ENCODE measurements at regions not wholly inside any gene's neighbourhood (a gene's known extent, or its start where the extent isn't known, plus 50 kb on each side); places are given as distances from the start of the nearest gene placed in this dataset.

- TF ChIP-seq EZH2phosphoT487 (conservative IDR thresholded peaks at IDR 0.05; ENCODE audit: low read length): no peak
- no peak for TF ChIP-seq CTCF (IDR thresholded peaks at IDR 0.05; ENCODE audit: insufficient read depth, low read length, poor library complexity, severe bottlenecking)
- Histone ChIP-seq H3K4me2 (ENCODE audit: low read depth, low read length, poor library complexity, severe bottlenecking) (no peak overlapping the region), H3K36me3 (ENCODE audit: low read length) (no peaks in the 10 kb centered on the region), H3K9me3 (ENCODE audit: insufficient read depth, low read length) (no peaks in the 10 kb centered on the region), H3K27ac (ENCODE audit: low read depth, low read length) (no peak overlapping the region), H3K27me3 (ENCODE audit: low read length) (no peaks in the 10 kb centered on the region), H3K9ac (ENCODE audit: low read length) (no peak overlapping the region), H4K20me1 (ENCODE audit: low read depth, low read length) (no peaks in the 10 kb centered on the region), H3F3A (ENCODE audit: insufficient read depth) (no peaks in the 10 kb centered on the region), H3K9me2 (replicated peaks; ENCODE audit: insufficient read depth, low read length) (no peaks in the 10 kb centered on the region), H3K79me2 (ENCODE audit: insufficient read depth, low read length) (no peaks in the 10 kb centered on the region), H2AFZ (ENCODE audit: low read depth, low read length, severe bottlenecking) (no peak overlapping the region), H3K4me3 (ENCODE audit: insufficient read depth, low read length, poor library complexity, severe bottlenecking) (no peak overlapping the region)
Observed at GRCh38 chr2:129883121-129883520, 96.3 kb upstream of the RAB6C start.

DNA sequence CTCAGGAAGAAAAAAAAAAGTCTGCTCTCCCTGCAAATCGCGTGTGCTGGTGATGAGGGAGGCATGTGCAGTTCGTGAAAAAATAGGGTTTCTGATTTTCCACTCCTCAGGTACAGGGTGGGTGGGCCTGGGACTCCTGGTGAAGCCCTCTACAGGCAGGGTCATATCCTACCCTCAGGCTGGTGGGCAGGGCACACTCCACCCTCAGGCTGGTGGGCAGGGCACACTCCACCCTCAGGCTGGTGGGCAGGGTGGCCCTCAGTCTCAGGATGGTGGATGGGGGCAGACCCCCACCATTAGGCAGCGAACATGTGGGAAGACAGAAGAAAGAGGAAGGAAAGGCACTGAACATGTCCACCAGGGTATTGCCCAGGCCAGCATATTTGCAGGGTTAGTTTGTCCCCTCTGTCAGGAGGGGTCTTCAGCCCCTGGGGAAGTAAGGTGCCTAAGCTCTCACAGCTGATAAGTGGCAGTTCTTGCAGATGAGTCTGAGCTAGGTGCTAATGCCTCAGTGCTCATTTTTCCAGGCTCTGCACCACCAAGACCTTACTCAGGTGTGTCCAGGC lies 95.2 kb upstream of the RAB6C start:
- H3K27ac ChIP-seq (ENCODE audit: low read depth, low read length): no peak overlapping the region
- no peak overlapping the region for H2AFZ ChIP-seq (ENCODE audit: low read depth, low read length, severe bottlenecking)
- TF ChIP-seq EZH2phosphoT487 (conservative IDR thresholded peaks at IDR 0.05; ENCODE audit: low read length) (no peak), CTCF (IDR thresholded peaks at IDR 0.05; ENCODE audit: insufficient read depth, low read length, poor library complexity, severe bottlenecking) (no peak)
- no peak overlapping the region for H3K4me2 ChIP-seq (ENCODE audit: low read depth, low read length, poor library complexity, severe bottlenecking)
- H3K79me2 ChIP-seq (ENCODE audit: insufficient read depth, low read length): no peaks in the 10 kb centered on the region
- no peaks in the 10 kb centered on the region for H3K36me3 ChIP-seq (ENCODE audit: low read length)
- H3F3A ChIP-seq (ENCODE audit: insufficient read depth): no peaks in the 10 kb centered on the region
- H3K27me3 ChIP-seq (ENCODE audit: low read length): no peaks in the 10 kb centered on the region
- H3K4me3 ChIP-seq (ENCODE audit: insufficient read depth, low read length, poor library complexity, severe bottlenecking): no peak overlapping the region
- no peak overlapping the region for H3K9ac ChIP-seq (ENCODE audit: low read length)
- no peaks in the 10 kb centered on the region for H3K9me3 ChIP-seq (ENCODE audit: insufficient read depth, low read length)
- no peaks in the 10 kb centered on the region for H4K20me1 ChIP-seq (ENCODE audit: low read depth, low read length)
- no peaks in the 10 kb centered on the region for H3K9me2 ChIP-seq (replicated peaks; ENCODE audit: insufficient read depth, low read length)

DNA sequence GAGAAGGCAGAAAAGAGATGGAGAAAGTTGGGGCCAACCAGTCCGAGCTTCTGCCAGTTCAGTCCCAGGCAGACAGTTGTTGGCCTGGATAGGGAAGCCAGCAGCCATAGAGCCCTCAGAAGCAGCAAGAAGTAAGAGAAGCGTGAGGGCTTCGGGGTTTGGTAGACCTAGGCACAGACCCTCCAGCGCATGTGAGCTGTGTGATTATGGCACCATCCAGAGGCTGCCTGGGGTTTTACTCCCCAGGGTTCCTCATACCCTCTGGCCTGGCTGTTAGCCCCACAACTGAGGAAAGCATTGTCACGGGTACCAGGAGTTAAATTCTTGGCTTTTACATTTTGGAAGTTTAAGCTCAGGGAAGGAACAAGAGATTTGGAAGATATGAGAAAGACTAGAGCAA lies 93.7 kb upstream of the RAB6C start:
- no peak for TF ChIP-seq EZH2phosphoT487 (conservative IDR thresholded peaks at IDR 0.05; ENCODE audit: low read length)
- no peak for TF ChIP-seq CTCF (IDR thresholded peaks at IDR 0.05; ENCODE audit: insufficient read depth, low read length, poor library complexity, severe bottlenecking)
- Histone ChIP-seq H3F3A (ENCODE audit: insufficient read depth) (no peaks in the 10 kb centered on the region), H3K36me3 (ENCODE audit: low read length) (no peaks in the 10 kb centered on the region), H4K20me1 (ENCODE audit: low read depth, low read length) (no peaks in the 10 kb centered on the region), H3K9me2 (replicated peaks; ENCODE audit: insufficient read depth, low read length) (no peaks in the 10 kb centered on the region), H3K4me3 (ENCODE audit: insufficient read depth, low read length, poor library complexity, severe bottlenecking) (no peak overlapping the region), H3K9me3 (ENCODE audit: insufficient read depth, low read length) (no peaks in the 10 kb centered on the region), H2AFZ (ENCODE audit: low read depth, low read length, severe bottlenecking) (no peak overlapping the region), H3K4me2 (ENCODE audit: low read depth, low read length, poor library complexity, severe bottlenecking) (no peak overlapping the region), H3K27ac (ENCODE audit: low read depth, low read length) (no peak overlapping the region), H3K27me3 (ENCODE audit: low read length) (no peaks in the 10 kb centered on the region), H3K9ac (ENCODE audit: low read length) (no peak overlapping the region), H3K79me2 (ENCODE audit: insufficient read depth, low read length) (no peaks in the 10 kb centered on the region)
